ENCODE measurements at regions not wholly inside any gene's neighbourhood (a gene's known extent, or its start where the extent isn't known, plus 50 kb on each side); places are given as distances from the start of the nearest gene placed in this dataset.

DNA sequence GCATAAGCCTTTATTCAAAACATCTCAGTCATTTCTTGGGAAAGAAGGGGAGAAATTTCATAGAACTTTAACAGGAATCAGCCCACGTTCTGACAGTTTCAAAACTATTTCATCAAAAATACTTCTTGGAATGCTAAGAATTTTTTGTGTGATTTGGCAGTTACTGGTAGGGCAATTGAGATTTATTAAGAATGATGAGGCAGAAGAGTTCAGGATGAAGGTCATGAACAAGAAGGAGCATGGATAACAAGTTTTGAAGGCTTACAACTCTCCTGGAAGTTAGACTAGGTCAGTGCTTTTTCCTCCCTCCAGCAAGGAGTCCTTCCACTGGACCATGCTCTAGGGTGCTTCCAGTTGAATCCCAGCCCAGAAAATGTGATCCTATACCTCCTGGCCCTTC, 569.9 kb downstream of the ANKRD7 start (continued):
- TF ChIP-seq, protein P1, sequence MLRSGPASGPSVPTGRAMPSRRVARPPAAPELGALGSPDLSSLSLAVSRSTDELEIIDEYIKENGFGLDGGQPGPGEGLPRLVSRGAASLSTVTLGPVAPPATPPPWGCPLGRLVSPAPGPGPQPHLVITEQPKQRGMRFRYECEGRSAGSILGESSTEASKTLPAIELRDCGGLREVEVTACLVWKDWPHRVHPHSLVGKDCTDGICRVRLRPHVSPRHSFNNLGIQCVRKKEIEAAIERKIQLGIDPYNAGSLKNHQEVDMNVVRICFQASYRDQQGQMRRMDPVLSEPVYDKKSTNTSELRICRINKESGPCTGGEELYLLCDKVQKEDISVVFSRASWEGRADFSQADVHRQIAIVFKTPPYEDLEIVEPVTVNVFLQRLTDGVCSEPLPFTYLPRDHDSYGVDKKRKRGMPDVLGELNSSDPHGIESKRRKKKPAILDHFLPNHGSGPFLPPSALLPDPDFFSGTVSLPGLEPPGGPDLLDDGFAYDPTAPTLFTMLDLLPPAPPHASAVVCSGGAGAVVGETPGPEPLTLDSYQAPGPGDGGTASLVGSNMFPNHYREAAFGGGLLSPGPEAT (IDR thresholded peaks at IDR 0.05; ENCODE audit: low read depth) = no peak
- TF ChIP-seq CBX5 (IDR thresholded peaks at IDR 0.05; ENCODE audit: low read depth) (no peak), FOS (IDR thresholded peaks at IDR 0.05; ENCODE audit: borderline replicate concordance, extremely low read depth, insufficient read length) (no peak), ZNF24 (IDR thresholded peaks at IDR 0.05) (no peak), SMAD1 (IDR thresholded peaks at IDR 0.05; ENCODE audit: low read depth, partially characterized antibody) (no peak), CBX3 (IDR thresholded peaks at IDR 0.05; ENCODE audit: borderline replicate concordance, low read depth) (no peak), NFYB (IDR thresholded peaks at IDR 0.05; ENCODE audit: insufficient read depth, low read depth, low read length) (no peak), SUPT20H (IDR thresholded peaks at IDR 0.05; ENCODE audit: borderline replicate concordance, control insufficient read depth, low read depth, low read length) (no peak), NFYA (IDR thresholded peaks at IDR 0.05; ENCODE audit: borderline replicate concordance, low read depth, low read length) (no peak), ETV6 (conservative IDR thresholded peaks at IDR 0.05 in 1 of 2, IDR thresholded peaks at IDR 0.05 in 1 of 2; ENCODE audit: borderline replicate concordance in 1 of 2, low read depth in 1 of 2) (no peak)
- TF ChIP-seq, protein P2, sequence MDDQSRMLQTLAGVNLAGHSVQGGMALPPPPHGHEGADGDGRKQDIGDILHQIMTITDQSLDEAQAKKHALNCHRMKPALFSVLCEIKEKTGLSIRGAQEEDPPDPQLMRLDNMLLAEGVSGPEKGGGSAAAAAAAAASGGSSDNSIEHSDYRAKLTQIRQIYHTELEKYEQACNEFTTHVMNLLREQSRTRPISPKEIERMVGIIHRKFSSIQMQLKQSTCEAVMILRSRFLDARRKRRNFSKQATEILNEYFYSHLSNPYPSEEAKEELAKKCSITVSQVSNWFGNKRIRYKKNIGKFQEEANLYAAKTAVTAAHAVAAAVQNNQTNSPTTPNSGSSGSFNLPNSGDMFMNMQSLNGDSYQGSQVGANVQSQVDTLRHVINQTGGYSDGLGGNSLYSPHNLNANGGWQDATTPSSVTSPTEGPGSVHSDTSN (IDR thresholded peaks at IDR 0.05; ENCODE audit: insufficient replicate concordance, low read depth, low read length) = no peak
- TF ChIP-seq, protein P3, sequence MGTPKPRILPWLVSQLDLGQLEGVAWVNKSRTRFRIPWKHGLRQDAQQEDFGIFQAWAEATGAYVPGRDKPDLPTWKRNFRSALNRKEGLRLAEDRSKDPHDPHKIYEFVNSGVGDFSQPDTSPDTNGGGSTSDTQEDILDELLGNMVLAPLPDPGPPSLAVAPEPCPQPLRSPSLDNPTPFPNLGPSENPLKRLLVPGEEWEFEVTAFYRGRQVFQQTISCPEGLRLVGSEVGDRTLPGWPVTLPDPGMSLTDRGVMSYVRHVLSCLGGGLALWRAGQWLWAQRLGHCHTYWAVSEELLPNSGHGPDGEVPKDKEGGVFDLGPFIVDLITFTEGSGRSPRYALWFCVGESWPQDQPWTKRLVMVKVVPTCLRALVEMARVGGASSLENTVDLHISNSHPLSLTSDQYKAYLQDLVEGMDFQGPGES (IDR thresholded peaks at IDR 0.05) = no peak
